Large intestine (tissue), 3 donors: ENCODE measurements at regions not wholly inside any gene's neighbourhood (a gene's known extent, or its start where the extent isn't known, plus 50 kb on each side); places are given as distances from the start of the nearest gene placed in this dataset.
"Not testable (repeated sequence)": the region's sequence is repeated elsewhere in the genome, so short reads cannot be mapped to it uniquely, and the experiment has no call there.

ENCODE experiments used
- DNase-seq, 2 donors: peaks; one replicate each; pipeline versions ENCODE4 v3.0.0 to v3.0.0-alpha.2; 2013
- H3K27ac ChIP-seq: one replicate; pipeline ENCODE4 v1.5.1; 2013; ENCODE audit warnings: low read length
- H3K27me3 ChIP-seq: 2 replicates; pipeline ENCODE4 v1.6.1; 2013; ENCODE audit warnings: low read length; ENCODE audit not compliant: control insufficient read depth, insufficient read depth
- H3K36me3 ChIP-seq: 2 replicates; pipeline ENCODE4 v1.6.1; 2013; ENCODE audit warnings: low read length; ENCODE audit not compliant: control insufficient read depth, insufficient read depth
- H3K4me1 ChIP-seq: one replicate; pipeline ENCODE4 v1.6.1; 2013; ENCODE audit warnings: low read length; ENCODE audit not compliant: control insufficient read depth, insufficient read depth
- H3K4me3 ChIP-seq: one replicate; pipeline ENCODE4 v1.5.1; 2013; ENCODE audit warnings: low read length
- H3K9me3 ChIP-seq: one replicate; pipeline ENCODE4 v1.6.1; 2013; ENCODE audit warnings: mild to moderate bottlenecking, low read depth, low read length, moderate library complexity; ENCODE audit not compliant: control insufficient read depth
- WGBS: methylation state at CpG from one replicate; pipeline ENCODE4 v1.1.5; 2013; ENCODE audit warnings: low lambda C conversion rate; ENCODE audit not compliant: insufficient coverage; 5-methylcytosine and 5-hydroxymethylcytosine counted together

- not testable (repeated sequence) for H3K27ac ChIP-seq, H3K27me3 ChIP-seq, H3K4me3 ChIP-seq, H3K9me3 ChIP-seq, H3K36me3 ChIP-seq, DNase-seq, H3K4me1 ChIP-seq
- 49% methylated on average over 4 of the region's 8 CpGs for WGBS
These were observed 71.2 kb upstream of the TWIST2 start for GRCh38 chr2:238776761-238777046.

GRCh38 chr2:238777369-238778067 lies 70.4 kb upstream of the TWIST2 start:
- Histone ChIP-seq H3K4me1 (no peaks in the 10 kb centered on the region), H3K27me3 (no peaks in the 10 kb centered on the region), H3K36me3 (no peaks in the 10 kb centered on the region), H3K4me3 (no peak overlapping the region), H3K27ac (no peak overlapping the region), H3K9me3 (no peaks in the 10 kb centered on the region)
- DNase-seq: no peak
- WGBS: no CpG with 5 or more reads among the region's 15 CpGs

GRCh38 chr2:238784671-238785527 lies 63.0 kb upstream of the TWIST2 start:
- Histone ChIP-seq H3K4me1 (no peaks in the 10 kb centered on the region), H3K27ac (no peak overlapping the region), H3K4me3 (no peak overlapping the region), H3K36me3 (no peaks in the 10 kb centered on the region), H3K27me3 (peaks cover 6% of the 10 kb centered on the region), H3K9me3 (no peaks in the 10 kb centered on the region)
- 0% methylated on average over 1 of the region's 17 CpGs for WGBS
- DNase-seq: peak; percentile 24 to 36

- H3K36me3 ChIP-seq: no peaks in the 10 kb centered on the region
- H3K9me3 ChIP-seq: no peaks in the 10 kb centered on the region
- H3K27ac ChIP-seq: no peak overlapping the region
- peaks cover 6% of the 10 kb centered on the region for H3K27me3 ChIP-seq
- H3K4me3 ChIP-seq: no peak overlapping the region
- no peaks in the 10 kb centered on the region for H3K4me1 ChIP-seq
- DNase-seq: no peak
- WGBS: no CpG with 5 or more reads among the region's 9 CpGs
These were observed 62.4 kb upstream of the TWIST2 start for GRCh38 chr2:238785528-238785860.

GRCh38 chr2:238786379-238786778 lies 61.5 kb upstream of the TWIST2 start:
- H3K4me3 ChIP-seq: no peak overlapping the region
- peaks cover 8% of the 10 kb centered on the region for H3K27me3 ChIP-seq
- DNase-seq: no peak
- H3K9me3 ChIP-seq: no peaks in the 10 kb centered on the region
- no peaks in the 10 kb centered on the region for H3K4me1 ChIP-seq
- H3K27ac ChIP-seq: no peak overlapping the region
- 71% methylated on average over 1 of the region's 9 CpGs for WGBS
- H3K36me3 ChIP-seq: no peaks in the 10 kb centered on the region

GRCh38 chr2:238786792-238787490 lies 60.9 kb upstream of the TWIST2 start:
- Histone ChIP-seq H3K4me3 (no peak overlapping the region), H3K27ac (no peak overlapping the region), H3K9me3 (no peaks in the 10 kb centered on the region), H3K36me3 (no peaks in the 10 kb centered on the region), H3K4me1 (no peaks in the 10 kb centered on the region), H3K27me3 (peaks cover 8% of the 10 kb centered on the region)
- 100% methylated on average over 5 of the region's 29 CpGs for WGBS
- DNase-seq: no peak

GRCh38 chr2:238787501-238787900 lies 60.4 kb upstream of the TWIST2 start:
- Histone ChIP-seq H3K27ac (no peak overlapping the region), H3K4me1 (no peaks in the 10 kb centered on the region), H3K9me3 (no peaks in the 10 kb centered on the region), H3K4me3 (no peak overlapping the region), H3K36me3 (no peaks in the 10 kb centered on the region), H3K27me3 (peaks cover 8% of the 10 kb centered on the region)
- 90% methylated on average over 1 of the region's 5 CpGs for WGBS
- DNase-seq: no peak

GRCh38 chr2:238789317-238789806 lies 58.5 kb upstream of the TWIST2 start:
- Histone ChIP-seq H3K27ac (no peak overlapping the region), H3K9me3 (no peaks in the 10 kb centered on the region), H3K36me3 (no peaks in the 10 kb centered on the region), H3K4me3 (no peak overlapping the region), H3K27me3 (peaks cover 8% of the 10 kb centered on the region), H3K4me1 (no peaks in the 10 kb centered on the region)
- WGBS: no CpG with 5 or more reads among the region's 8 CpGs
- DNase-seq: no peak

GRCh38 chr2:238790126-238790832 lies 57.6 kb upstream of the TWIST2 start:
- Histone ChIP-seq H3K27me3 (peaks cover 8% of the 10 kb centered on the region), H3K36me3 (no peaks in the 10 kb centered on the region), H3K27ac (no peak overlapping the region), H3K9me3 (no peaks in the 10 kb centered on the region), H3K4me1 (no peaks in the 10 kb centered on the region), H3K4me3 (no peak overlapping the region)
- DNase-seq: no peak
- WGBS: 86% methylated on average over 2 of the region's 16 CpGs

- Histone ChIP-seq H3K4me1 (no peaks in the 10 kb centered on the region), H3K36me3 (no peaks in the 10 kb centered on the region), H3K27ac (peak overlapping the region; percentile 35), H3K9me3 (no peaks in the 10 kb centered on the region), H3K4me3 (no peak overlapping the region), H3K27me3 (peaks cover 8% of the 10 kb centered on the region)
- no CpG with 5 or more reads among the region's 12 CpGs for WGBS
- DNase-seq: no peak
These were observed 57.1 kb upstream of the TWIST2 start for GRCh38 chr2:238790833-238791230.
